ENCODE measurements at regions not wholly inside any gene's neighbourhood (a gene's known extent, or its start where the extent isn't known, plus 50 kb on each side); places are given as distances from the start of the nearest gene placed in this dataset.

DNA sequence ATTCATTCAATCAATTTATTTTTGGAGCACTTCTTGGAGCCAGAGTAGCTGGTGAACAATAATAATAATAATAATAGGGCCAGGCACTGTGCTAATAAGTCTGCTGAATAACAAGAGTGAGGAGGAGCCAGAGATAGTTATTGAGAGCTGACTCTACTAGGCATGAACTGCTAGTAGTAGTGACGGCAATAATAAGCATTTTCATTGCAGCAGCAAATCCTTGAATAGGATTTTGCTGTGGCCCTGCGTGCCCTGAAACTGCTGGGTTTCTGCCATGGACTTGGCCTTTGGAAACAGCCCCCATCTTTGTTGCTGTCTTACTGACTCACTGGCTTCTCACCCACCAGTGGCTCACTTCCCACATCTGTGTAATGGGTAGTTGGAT, 545.9 kb downstream of the MIAT start:
- TF ChIP-seq POLR2A (IDR thresholded peaks at IDR 0.05), result no peak
- TF ChIP-seq POLR2AphosphoS5 (IDR thresholded peaks at IDR 0.05), result no peak
- TF ChIP-seq CTCF (IDR thresholded peaks at IDR 0.05), result no peak

Data from stomach (tissue), 4 donors.